ENCODE measurements at regions not wholly inside any gene's neighbourhood (a gene's known extent, or its start where the extent isn't known, plus 50 kb on each side); places are given as distances from the start of the nearest gene placed in this dataset.

DNA sequence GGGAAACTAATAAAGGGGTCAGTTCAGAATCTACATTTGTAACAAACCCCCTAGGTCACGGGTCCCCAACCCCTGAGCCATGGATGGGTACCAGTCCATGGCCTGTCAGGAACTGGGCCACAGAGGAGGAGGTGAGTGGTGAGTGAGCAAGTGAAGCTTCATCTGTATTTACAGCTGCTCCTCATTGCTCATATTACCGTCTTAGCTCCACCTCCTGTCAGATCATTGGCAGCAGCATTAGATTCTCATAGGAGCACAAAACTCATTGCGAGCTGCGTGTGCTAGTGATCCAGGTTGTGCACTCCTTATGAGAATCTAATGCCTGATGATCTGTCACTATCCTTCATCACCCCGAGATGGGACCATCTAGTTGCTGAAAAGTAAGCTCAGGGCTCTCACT lies 88.4 kb upstream of the MPP7 start:
- H3K9me3 Mint-ChIP-seq (ENCODE audit: unreplicated experiment) = no peaks in the 10 kb centered on the region
- H3K27ac Mint-ChIP-seq (ENCODE audit: unreplicated experiment) = no peak overlapping the region
- no peak for DNase-seq
- no peaks in the 10 kb centered on the region for H3K36me3 Mint-ChIP-seq (ENCODE audit: unreplicated experiment)
- TF ChIP-seq, protein P1, sequence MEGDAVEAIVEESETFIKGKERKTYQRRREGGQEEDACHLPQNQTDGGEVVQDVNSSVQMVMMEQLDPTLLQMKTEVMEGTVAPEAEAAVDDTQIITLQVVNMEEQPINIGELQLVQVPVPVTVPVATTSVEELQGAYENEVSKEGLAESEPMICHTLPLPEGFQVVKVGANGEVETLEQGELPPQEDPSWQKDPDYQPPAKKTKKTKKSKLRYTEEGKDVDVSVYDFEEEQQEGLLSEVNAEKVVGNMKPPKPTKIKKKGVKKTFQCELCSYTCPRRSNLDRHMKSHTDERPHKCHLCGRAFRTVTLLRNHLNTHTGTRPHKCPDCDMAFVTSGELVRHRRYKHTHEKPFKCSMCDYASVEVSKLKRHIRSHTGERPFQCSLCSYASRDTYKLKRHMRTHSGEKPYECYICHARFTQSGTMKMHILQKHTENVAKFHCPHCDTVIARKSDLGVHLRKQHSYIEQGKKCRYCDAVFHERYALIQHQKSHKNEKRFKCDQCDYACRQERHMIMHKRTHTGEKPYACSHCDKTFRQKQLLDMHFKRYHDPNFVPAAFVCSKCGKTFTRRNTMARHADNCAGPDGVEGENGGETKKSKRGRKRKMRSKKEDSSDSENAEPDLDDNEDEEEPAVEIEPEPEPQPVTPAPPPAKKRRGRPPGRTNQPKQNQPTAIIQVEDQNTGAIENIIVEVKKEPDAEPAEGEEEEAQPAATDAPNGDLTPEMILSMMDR (IDR thresholded peaks at IDR 0.05; ENCODE audit: partially characterized antibody, unreplicated experiment) = no peak
- H3K27me3 Mint-ChIP-seq (ENCODE audit: unreplicated experiment) = no peaks in the 10 kb centered on the region
- H3K4me3 Mint-ChIP-seq (ENCODE audit: unreplicated experiment) = no peak overlapping the region
- peaks cover 12% of the 10 kb centered on the region for H3K4me1 Mint-ChIP-seq (ENCODE audit: low read depth, unreplicated experiment)

GRCh38 chr10:28393956-28394568 lies 91.2 kb upstream of the MPP7 start:
- Mint-ChIP-seq H3K27ac (ENCODE audit: unreplicated experiment) (no peak overlapping the region), H3K4me1 (ENCODE audit: low read depth, unreplicated experiment) (peaks cover 4% of the 10 kb centered on the region), H3K9me3 (ENCODE audit: unreplicated experiment) (no peaks in the 10 kb centered on the region), H3K36me3 (ENCODE audit: unreplicated experiment) (no peaks in the 10 kb centered on the region), H3K27me3 (ENCODE audit: unreplicated experiment) (no peaks in the 10 kb centered on the region), H3K4me3 (ENCODE audit: unreplicated experiment) (no peak overlapping the region)
- TF ChIP-seq, protein P1 (IDR thresholded peaks at IDR 0.05; ENCODE audit: partially characterized antibody, unreplicated experiment) = peak; percentile 97
- peak; percentile 74 for DNase-seq

GRCh38 chr10:28396331-28396730 lies 93.5 kb upstream of the MPP7 start:
- no peak for DNase-seq
- H3K4me3 Mint-ChIP-seq (ENCODE audit: unreplicated experiment) = no peak overlapping the region

DNA sequence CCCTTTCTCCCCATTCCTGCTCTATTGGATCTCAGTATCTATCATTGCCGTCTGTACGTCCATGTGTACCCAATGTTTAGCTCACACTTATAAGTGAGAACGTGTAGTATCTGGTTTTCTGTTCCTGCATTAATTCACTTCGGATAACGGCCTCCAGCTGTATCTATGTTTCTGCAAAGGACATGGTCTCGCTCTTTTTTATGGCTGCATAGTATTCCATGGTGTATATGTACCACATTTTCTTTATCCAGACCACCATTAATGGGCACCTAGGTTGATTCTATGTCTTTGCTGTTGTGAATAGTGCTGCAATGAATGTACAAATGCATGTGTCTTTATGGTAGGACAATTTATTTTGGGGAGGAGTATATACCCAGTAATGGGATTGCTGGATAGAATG lies 94.4 kb upstream of the MPP7 start:
- H3K36me3 Mint-ChIP-seq (ENCODE audit: unreplicated experiment) = no peaks in the 10 kb centered on the region
- H3K4me1 Mint-ChIP-seq (ENCODE audit: low read depth, unreplicated experiment) = peaks cover 4% of the 10 kb centered on the region
- no peaks in the 10 kb centered on the region for H3K27me3 Mint-ChIP-seq (ENCODE audit: unreplicated experiment)
- H3K9me3 Mint-ChIP-seq (ENCODE audit: unreplicated experiment) = no peaks in the 10 kb centered on the region
- H3K4me3 Mint-ChIP-seq (ENCODE audit: unreplicated experiment) = no peak overlapping the region
- DNase-seq = no peak
- no peak overlapping the region for H3K27ac Mint-ChIP-seq (ENCODE audit: unreplicated experiment)
- TF ChIP-seq, protein P1 (IDR thresholded peaks at IDR 0.05; ENCODE audit: partially characterized antibody, unreplicated experiment) = no peak

More at GRCh38 chr10:28396331-28396730, 93.5 kb upstream of the MPP7 start:
- H3K9me3 Mint-ChIP-seq (ENCODE audit: unreplicated experiment) = no peaks in the 10 kb centered on the region
- TF ChIP-seq, protein P1 (IDR thresholded peaks at IDR 0.05; ENCODE audit: partially characterized antibody, unreplicated experiment) = no peak
- H3K4me1 Mint-ChIP-seq (ENCODE audit: low read depth, unreplicated experiment) = peaks cover 4% of the 10 kb centered on the region
- H3K27me3 Mint-ChIP-seq (ENCODE audit: unreplicated experiment) = no peaks in the 10 kb centered on the region
- H3K36me3 Mint-ChIP-seq (ENCODE audit: unreplicated experiment) = no peaks in the 10 kb centered on the region
- H3K27ac Mint-ChIP-seq (ENCODE audit: unreplicated experiment) = no peak overlapping the region

- no peak overlapping the region for H3K27ac Mint-ChIP-seq (ENCODE audit: unreplicated experiment)
- TF ChIP-seq, protein P1 (IDR thresholded peaks at IDR 0.05; ENCODE audit: partially characterized antibody, unreplicated experiment) = no peak
- no peak overlapping the region for H3K4me3 Mint-ChIP-seq (ENCODE audit: unreplicated experiment)
- no peaks in the 10 kb centered on the region for H3K36me3 Mint-ChIP-seq (ENCODE audit: unreplicated experiment)
- H3K27me3 Mint-ChIP-seq (ENCODE audit: unreplicated experiment) = no peaks in the 10 kb centered on the region
- no peaks in the 10 kb centered on the region for H3K9me3 Mint-ChIP-seq (ENCODE audit: unreplicated experiment)
- H3K4me1 Mint-ChIP-seq (ENCODE audit: low read depth, unreplicated experiment) = no peaks in the 10 kb centered on the region
- DNase-seq = no peak
These were observed 97.3 kb upstream of the MPP7 start for GRCh38 chr10:28400176-28400575.

Measured in glutamatergic neuron (in vitro differentiated cells).